ENCODE measurements at regions not wholly inside any gene's neighbourhood (a gene's known extent, or its start where the extent isn't known, plus 50 kb on each side); places are given as distances from the start of the nearest gene placed in this dataset.

DNA sequence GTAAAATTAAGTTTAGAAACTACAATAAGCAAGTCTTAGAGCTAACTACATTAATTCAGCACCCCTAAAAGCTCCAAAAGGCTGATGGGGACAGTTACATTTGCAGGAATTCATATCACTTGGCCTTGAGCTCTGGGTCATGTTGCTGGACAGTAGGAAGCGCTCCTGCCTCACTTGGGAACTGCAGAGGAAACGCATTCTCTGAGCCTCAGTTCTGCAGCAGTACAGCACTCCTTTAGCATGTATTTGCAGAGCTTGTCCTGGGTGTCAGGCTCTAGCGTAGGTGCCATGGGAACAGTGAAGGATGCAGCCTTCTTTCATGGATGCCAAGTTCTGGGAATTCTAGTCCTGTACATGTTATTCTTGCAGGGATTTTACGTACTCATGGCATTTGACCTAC lies 710.4 kb downstream of the IRX1 start:
- TF ChIP-seq, protein P1, sequence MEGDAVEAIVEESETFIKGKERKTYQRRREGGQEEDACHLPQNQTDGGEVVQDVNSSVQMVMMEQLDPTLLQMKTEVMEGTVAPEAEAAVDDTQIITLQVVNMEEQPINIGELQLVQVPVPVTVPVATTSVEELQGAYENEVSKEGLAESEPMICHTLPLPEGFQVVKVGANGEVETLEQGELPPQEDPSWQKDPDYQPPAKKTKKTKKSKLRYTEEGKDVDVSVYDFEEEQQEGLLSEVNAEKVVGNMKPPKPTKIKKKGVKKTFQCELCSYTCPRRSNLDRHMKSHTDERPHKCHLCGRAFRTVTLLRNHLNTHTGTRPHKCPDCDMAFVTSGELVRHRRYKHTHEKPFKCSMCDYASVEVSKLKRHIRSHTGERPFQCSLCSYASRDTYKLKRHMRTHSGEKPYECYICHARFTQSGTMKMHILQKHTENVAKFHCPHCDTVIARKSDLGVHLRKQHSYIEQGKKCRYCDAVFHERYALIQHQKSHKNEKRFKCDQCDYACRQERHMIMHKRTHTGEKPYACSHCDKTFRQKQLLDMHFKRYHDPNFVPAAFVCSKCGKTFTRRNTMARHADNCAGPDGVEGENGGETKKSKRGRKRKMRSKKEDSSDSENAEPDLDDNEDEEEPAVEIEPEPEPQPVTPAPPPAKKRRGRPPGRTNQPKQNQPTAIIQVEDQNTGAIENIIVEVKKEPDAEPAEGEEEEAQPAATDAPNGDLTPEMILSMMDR (IDR thresholded peaks at IDR 0.05), result no peak
- TF ChIP-seq EP300 (IDR thresholded peaks at IDR 0.05) (no peak), POLR2A (IDR thresholded peaks at IDR 0.05) (no peak)
